ENCODE measurements at regions not wholly inside any gene's neighbourhood (a gene's known extent, or its start where the extent isn't known, plus 50 kb on each side); places are given as distances from the start of the nearest gene placed in this dataset.

- no peaks in the 10 kb centered on the region for H3K9me2 ChIP-seq (replicated peaks; ENCODE audit: insufficient read depth, low read length)
- no peak overlapping the region for H3K4me2 ChIP-seq (ENCODE audit: low read depth, low read length, poor library complexity, severe bottlenecking)
- no peak overlapping the region for H3K4me3 ChIP-seq (ENCODE audit: insufficient read depth, low read length, poor library complexity, severe bottlenecking)
- H3K27ac ChIP-seq (ENCODE audit: low read depth, low read length): no peak overlapping the region
- H3K27me3 ChIP-seq (ENCODE audit: low read length): no peaks in the 10 kb centered on the region
- H4K20me1 ChIP-seq (ENCODE audit: low read depth, low read length): no peaks in the 10 kb centered on the region
- no peak overlapping the region for H3K9ac ChIP-seq (ENCODE audit: low read length)
- TF ChIP-seq, protein P1, sequence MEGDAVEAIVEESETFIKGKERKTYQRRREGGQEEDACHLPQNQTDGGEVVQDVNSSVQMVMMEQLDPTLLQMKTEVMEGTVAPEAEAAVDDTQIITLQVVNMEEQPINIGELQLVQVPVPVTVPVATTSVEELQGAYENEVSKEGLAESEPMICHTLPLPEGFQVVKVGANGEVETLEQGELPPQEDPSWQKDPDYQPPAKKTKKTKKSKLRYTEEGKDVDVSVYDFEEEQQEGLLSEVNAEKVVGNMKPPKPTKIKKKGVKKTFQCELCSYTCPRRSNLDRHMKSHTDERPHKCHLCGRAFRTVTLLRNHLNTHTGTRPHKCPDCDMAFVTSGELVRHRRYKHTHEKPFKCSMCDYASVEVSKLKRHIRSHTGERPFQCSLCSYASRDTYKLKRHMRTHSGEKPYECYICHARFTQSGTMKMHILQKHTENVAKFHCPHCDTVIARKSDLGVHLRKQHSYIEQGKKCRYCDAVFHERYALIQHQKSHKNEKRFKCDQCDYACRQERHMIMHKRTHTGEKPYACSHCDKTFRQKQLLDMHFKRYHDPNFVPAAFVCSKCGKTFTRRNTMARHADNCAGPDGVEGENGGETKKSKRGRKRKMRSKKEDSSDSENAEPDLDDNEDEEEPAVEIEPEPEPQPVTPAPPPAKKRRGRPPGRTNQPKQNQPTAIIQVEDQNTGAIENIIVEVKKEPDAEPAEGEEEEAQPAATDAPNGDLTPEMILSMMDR (IDR thresholded peaks at IDR 0.05; ENCODE audit: insufficient read depth, low read length, poor library complexity, severe bottlenecking): no peak
- no peak for TF ChIP-seq EZH2phosphoT487 (conservative IDR thresholded peaks at IDR 0.05; ENCODE audit: low read length)
- no peaks in the 10 kb centered on the region for H3K36me3 ChIP-seq (ENCODE audit: low read length)
- no peaks in the 10 kb centered on the region for H3F3A ChIP-seq (ENCODE audit: insufficient read depth)
- no peaks in the 10 kb centered on the region for H3K79me2 ChIP-seq (ENCODE audit: insufficient read depth, low read length)
- no peak overlapping the region for H2AFZ ChIP-seq (ENCODE audit: low read depth, low read length, severe bottlenecking)
- H3K9me3 ChIP-seq (ENCODE audit: insufficient read depth, low read length): no peaks in the 10 kb centered on the region
These were observed 259.9 kb downstream of the EIPR1 start for GRCh38 chr2:3117650-3118216.

- no peaks in the 10 kb centered on the region for H3K36me3 ChIP-seq (ENCODE audit: low read length)
- H3K27me3 ChIP-seq (ENCODE audit: low read length): no peaks in the 10 kb centered on the region
- no peaks in the 10 kb centered on the region for H3K79me2 ChIP-seq (ENCODE audit: insufficient read depth, low read length)
- H3K9me3 ChIP-seq (ENCODE audit: insufficient read depth, low read length): no peaks in the 10 kb centered on the region
- no peak overlapping the region for H3K4me3 ChIP-seq (ENCODE audit: insufficient read depth, low read length, poor library complexity, severe bottlenecking)
- no peaks in the 10 kb centered on the region for H4K20me1 ChIP-seq (ENCODE audit: low read depth, low read length)
- H3F3A ChIP-seq (ENCODE audit: insufficient read depth): no peaks in the 10 kb centered on the region
- no peak overlapping the region for H2AFZ ChIP-seq (ENCODE audit: low read depth, low read length, severe bottlenecking)
- no peak overlapping the region for H3K27ac ChIP-seq (ENCODE audit: low read depth, low read length)
- TF ChIP-seq, protein P1 (IDR thresholded peaks at IDR 0.05; ENCODE audit: insufficient read depth, low read length, poor library complexity, severe bottlenecking): no peak
- no peak for TF ChIP-seq EZH2phosphoT487 (conservative IDR thresholded peaks at IDR 0.05; ENCODE audit: low read length)
- H3K4me2 ChIP-seq (ENCODE audit: low read depth, low read length, poor library complexity, severe bottlenecking): no peak overlapping the region
- no peaks in the 10 kb centered on the region for H3K9me2 ChIP-seq (replicated peaks; ENCODE audit: insufficient read depth, low read length)
- H3K9ac ChIP-seq (ENCODE audit: low read length): no peak overlapping the region
These were observed 261.2 kb downstream of the EIPR1 start for GRCh38 chr2:3116371-3116770.

- no peak overlapping the region for H3K27ac ChIP-seq (ENCODE audit: low read depth, low read length)
- H3K4me2 ChIP-seq (ENCODE audit: low read depth, low read length, poor library complexity, severe bottlenecking): no peak overlapping the region
- no peaks in the 10 kb centered on the region for H3K9me3 ChIP-seq (ENCODE audit: insufficient read depth, low read length)
- no peaks in the 10 kb centered on the region for H3K9me2 ChIP-seq (replicated peaks; ENCODE audit: insufficient read depth, low read length)
- H3F3A ChIP-seq (ENCODE audit: insufficient read depth): no peaks in the 10 kb centered on the region
- no peak overlapping the region for H3K9ac ChIP-seq (ENCODE audit: low read length)
- no peaks in the 10 kb centered on the region for H3K27me3 ChIP-seq (ENCODE audit: low read length)
- no peaks in the 10 kb centered on the region for H3K36me3 ChIP-seq (ENCODE audit: low read length)
- no peak overlapping the region for H3K4me3 ChIP-seq (ENCODE audit: insufficient read depth, low read length, poor library complexity, severe bottlenecking)
- no peak overlapping the region for H2AFZ ChIP-seq (ENCODE audit: low read depth, low read length, severe bottlenecking)
- H4K20me1 ChIP-seq (ENCODE audit: low read depth, low read length): no peaks in the 10 kb centered on the region
- no peak for TF ChIP-seq EZH2phosphoT487 (conservative IDR thresholded peaks at IDR 0.05; ENCODE audit: low read length)
- TF ChIP-seq, protein P1 (IDR thresholded peaks at IDR 0.05; ENCODE audit: insufficient read depth, low read length, poor library complexity, severe bottlenecking): no peak
- H3K79me2 ChIP-seq (ENCODE audit: insufficient read depth, low read length): no peaks in the 10 kb centered on the region
These were observed 262.1 kb downstream of the EIPR1 start for GRCh38 chr2:3115301-3116042.

Data from SU-DHL-6 (cell line).